Stimulated activated CD8-positive, alpha-beta memory T cell treated with anti-CD3 and anti-CD28 coated beads, Interleukin-4, amount 100 ng/mL, for 48 hours (primary cell): ENCODE measurements at regions not wholly inside any gene's neighbourhood (a gene's known extent, or its start where the extent isn't known, plus 50 kb on each side); places are given as distances from the start of the nearest gene placed in this dataset.
A peak's percentile ranks its signal among the peaks of the same experiment; 100 is the strongest.

Experiments used
- DNase-seq: peaks from one replicate; pipeline ENCODE4 v3.0.0-alpha.2; 2020

DNA sequence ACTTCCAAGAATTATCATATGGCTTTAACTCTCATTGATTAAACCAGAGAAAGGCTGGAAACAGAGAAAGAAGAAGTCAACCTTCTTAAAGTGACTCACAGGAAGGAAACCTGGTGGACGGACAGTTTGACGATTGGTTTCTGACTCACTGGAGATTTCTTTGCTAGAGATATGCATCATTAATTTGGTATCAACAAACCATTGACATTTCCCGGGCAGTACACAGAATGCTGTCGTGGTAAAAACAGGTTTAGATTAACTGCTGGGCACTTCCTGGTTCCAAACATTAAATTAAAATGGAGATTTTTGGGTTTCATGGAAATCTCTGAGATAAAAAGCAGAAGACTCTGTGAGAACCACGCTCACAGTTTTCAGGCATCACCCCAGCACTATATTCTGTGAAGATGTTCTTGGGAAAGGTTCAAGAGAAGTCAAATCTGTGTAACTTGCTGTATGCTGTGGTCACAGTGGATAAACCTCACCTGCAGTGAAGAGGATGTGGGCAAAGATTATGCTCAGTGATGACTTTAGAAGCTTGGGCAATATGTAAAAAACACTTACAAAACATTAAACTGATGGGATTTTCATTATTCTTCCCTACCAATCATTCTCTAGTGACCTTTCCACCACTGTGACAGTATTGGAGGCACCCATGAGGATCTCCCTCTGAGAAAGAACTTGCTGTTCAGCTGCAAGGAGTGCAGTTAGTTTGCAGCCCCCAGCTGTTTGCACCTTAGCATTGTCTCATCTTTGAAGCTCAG, 61.1 kb upstream of the CD44 start:
- no peak for DNase-seq

DNA sequence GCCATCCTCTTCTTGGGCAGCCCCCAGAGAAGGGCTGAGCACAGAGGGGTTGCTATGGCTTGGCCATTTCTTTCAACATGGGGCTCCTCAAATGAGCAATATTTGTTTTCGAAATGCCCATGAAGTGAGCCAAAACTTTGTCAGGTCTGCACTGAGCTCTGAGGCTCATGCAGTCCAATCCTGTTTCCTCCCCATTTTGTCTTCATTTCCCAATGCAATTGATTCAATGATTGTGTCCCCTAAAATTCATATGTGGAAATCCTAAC, 60.6 kb upstream of the CD44 start:
- DNase-seq = no peak

DNA sequence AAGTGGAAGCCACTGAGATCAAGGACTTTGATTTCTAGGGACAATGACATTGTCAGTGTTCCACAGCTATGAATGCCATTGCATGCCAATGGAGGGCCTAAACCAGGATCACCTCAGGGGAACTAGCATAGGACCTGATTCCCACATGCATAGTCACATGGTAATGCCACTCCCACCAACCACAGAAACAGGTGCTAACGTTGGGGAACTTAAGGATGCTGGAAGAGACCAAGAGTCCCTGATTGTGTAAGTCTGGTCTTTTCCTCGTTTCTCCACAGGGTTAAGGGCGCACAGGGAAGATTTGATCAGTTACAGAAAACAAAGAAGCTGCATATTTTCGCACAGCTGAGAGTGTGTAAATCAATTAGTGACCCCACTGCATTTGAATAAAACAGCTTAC, 59.4 kb upstream of the CD44 start:
- DNase-seq = no peak

DNA sequence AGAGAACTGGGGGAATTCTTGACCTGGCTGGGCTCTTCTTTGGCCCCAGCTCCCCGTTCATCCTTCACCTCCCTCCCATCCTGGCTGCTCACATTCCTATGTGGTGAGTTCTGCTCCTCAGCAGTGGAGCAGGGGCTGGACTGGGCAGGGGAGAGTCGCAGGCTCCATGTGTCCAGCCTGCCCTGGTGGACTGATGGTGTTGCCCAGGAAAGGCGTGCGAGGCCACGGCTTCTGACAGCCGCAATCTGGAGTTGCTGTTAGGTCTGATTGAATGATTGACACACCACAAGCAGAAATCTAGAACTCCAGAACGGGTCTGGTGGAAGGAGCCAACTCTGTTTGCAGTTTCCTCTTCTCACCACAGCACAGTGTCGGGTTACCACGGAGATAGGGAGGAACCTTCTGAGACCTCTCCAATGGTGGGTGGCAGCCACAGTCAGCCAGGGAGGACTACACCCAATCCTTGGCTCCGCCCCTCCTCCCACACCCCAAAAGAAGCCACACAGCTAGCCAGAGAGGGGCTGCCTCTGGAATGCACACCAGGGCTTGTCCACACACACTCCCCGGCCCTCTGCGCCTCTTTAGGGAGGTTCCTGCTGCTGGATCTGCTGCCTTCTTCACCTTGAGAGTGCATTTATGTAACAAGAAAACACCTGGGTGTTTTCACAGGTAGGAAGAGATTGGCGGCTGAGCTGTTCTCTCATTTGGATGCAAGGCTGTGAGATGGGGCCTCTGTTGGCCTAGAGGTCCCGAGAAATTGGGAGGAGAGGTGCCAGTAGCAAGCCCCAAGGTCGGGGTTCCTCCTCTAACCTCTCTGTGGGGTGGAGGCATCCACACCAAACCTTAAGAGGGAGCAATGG, 56.4 kb upstream of the CD44 start:
- peak; percentile 84 for DNase-seq

DNA sequence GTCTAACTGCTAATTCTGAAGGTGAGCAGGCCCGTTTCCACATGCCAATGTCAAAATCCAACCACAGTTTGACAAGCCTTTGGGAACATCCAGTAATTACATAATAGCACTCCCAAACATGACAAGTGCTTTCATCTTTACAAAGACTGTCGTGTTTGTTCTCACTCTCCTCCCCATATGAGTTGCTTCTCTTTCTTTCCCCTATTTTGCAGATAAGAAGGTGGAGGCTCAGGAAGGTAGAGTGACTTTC, 55.9 kb upstream of the CD44 start:
- DNase-seq = no peak

DNA sequence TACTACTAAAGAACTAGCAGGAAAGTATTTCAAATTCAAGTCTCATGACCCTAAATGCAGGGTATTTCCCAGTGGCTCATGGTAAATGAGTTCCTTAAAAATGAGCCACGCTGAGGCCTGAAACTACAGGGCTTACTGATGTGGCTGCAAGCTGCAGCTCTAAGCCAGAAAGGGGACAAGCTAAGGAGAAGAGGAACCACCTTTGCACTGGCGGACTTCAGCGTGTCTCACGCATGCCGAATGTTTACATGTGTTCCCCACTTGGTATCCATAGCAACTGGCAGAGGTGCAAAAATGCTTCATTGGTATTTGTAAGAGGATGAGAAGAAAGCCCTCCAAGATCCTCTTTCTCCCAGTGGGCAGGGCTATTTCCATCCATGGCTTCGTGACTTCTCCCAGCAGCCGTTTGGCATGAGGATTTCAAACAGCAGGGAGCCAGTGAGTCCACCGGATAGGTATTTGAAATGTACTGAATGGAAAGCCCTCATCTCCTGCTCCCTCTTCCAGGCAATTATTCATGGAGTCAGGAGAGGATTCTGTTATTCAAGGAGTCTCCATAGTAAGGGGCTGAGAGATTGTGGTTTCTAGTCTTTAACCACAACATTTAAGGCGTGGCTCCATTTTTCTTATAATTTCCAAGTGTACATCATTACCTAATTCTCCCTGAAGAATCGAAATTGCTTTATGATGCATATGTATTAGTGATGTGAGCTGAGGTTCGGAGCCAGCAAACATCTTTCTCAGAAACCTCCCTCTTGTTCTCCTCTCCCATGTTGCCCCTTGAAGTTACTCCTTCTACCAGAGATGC, 55.3 kb upstream of the CD44 start:
- DNase-seq = peak; percentile 67

DNA sequence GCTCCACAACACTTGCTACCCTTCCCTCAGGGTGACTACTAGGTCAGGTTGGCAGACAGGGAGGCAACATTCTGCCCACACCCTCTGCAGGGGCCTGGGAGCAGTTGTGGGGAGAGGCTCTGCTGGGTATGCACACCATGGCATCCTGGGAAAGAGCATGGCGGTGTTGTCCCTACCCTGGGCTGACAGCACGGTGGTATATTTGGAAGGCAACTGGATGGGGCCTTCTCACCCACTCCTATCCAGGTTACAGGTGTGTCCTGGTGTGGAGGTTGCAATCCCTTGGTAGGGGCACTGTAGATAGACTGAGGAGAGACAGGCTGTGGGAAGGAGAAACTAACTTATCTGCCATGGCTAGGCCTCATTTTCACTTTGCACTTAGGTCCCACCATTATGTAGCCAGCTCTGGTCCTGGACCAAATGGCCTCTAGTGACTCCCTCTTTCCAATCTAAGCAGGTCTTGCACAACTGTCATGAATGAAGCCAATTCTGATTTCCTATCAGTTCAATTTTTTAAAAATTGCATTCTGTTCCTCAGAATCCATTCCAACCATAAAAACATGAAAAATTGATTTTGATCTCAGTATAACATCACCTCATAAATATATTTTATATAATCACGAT, 54.0 kb upstream of the CD44 start:
- no peak for DNase-seq

DNA sequence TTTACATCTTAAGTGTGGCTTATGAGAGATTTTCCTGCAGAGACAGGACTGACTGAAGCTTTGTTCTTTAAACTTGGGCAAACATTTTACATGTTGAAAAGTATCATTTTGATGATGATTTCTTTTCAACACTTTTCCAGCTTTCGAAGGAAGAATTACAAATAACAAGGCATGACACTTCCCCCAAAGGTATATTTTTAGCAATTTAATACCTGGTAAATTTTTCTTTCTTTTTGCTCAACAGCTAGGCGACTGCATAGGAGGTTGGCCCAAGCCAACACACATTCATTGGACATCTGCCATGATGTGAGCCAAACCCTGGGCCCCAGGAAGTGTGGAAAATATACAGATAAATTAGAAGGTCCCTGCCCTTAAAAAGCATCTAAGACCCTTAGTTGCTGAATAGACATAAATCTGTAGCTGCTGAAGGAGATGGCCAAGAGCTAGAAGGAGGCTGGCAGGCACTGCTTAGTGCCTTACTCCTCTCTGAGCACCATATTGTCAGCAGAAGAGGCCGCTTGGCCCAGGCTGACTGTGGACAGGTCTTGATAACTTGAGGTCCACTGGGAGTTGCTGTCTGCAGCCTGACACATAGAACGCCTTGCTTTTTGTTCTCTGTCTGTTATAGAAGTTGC, 53.3 kb upstream of the CD44 start:
- DNase-seq = no peak

DNA sequence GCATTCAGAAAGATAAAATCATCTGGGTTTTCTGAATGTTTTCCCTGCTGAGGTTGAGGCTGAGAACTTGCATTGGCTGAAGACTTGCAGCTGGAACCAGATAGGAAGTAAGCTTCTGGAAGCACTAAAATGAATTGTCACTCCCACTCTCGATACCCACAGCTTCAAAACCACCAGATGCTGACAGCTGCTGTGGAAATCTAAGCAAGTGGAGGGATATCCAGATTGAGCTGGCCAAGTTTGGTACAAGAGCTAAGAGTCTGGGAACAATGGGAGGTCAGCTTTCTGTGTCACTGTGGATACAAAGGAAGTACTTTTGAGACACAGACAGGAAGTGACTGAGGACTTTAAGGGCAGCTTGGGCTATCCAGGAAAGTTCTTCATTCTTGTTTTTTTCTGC, 51.3 kb upstream of the CD44 start:
- no peak for DNase-seq

DNA sequence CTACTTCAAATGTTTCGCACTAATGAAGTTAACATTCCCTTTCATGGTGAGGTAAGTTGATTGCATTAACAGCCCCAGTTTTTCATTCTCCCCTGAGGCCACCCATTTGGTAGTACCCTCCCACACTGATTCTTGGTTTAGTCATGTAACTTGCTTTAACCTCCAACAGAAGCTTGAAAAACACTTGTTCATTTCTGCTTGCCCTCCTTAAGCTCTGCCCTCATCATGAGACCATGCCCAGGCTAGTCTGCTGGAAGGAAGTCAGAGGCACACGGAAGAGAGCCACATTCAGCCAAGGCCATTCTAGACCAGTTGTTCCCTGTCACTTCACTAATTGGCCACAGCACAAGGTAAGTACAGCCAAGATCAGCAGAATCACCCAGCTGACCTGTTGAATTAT, 50.7 kb upstream of the CD44 start:
- no peak for DNase-seq

DNA sequence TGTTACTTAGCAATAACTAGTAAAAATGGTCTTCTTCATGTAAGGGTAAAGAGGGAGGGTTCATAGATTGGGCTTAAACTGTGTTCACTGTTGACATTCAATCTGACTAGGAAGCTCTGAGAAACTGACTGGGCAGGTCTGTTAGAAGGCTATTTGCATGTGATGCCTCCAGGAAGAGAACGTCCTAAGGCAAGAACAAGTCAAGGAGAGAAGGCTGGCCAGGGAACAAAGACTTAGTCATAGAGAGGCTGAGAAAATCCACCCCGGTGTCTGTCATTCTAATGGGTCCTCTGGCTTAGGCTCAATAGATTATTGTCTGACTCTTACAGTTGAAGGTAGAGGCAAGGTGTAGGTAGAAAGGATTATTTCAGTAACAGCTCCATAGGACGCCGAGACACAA, 50.3 kb upstream of the CD44 start:
- DNase-seq = no peak
